ENCODE measurements at regions not wholly inside any gene's neighbourhood (a gene's known extent, or its start where the extent isn't known, plus 50 kb on each side); places are given as distances from the start of the nearest gene placed in this dataset.
"Not testable (repeated sequence)": the region's sequence is repeated elsewhere in the genome, so short reads cannot be mapped to it uniquely, and the experiment has no call there.

DNA sequence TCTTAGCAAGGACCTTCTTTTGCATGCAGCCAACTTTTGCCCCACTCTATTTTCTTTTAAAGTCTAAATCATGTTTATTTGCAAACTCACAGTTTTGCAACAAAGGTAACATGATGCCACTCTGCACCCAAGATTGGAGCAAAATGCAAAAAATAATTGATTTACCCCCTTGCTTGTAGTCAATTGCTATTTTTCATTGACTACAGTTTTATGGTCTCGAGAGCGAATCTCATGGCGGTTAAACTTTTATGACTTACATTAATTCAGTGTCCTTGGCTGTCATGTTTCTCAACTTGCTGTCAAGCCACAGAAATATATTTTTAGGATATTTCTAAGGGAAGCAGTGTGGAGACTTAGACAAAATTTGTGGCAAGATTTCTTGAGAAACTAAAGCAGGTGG, 110.0 kb upstream of the JCAD start:
- no peak for DNase-seq

DNA sequence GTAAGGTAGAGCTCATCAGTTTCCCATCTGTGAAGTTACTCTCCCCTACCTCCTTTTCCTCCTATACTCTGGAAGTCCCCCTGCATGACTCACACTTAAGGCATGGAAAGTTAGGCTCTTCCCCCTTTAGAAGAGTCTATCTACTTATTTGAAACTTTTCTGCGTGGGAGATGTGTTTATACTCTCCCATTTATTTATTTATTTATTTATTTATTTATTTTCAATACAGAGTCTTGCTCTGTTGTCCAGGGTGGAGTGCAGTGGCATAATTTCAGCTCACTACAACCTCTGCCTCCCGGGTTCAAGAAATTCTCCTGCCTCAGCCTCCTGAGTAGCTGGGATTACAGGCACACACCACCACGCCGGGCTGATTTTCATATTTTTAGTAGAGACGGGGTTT, 107.5 kb upstream of the JCAD start:
- DNase-seq, result no peak

DNA sequence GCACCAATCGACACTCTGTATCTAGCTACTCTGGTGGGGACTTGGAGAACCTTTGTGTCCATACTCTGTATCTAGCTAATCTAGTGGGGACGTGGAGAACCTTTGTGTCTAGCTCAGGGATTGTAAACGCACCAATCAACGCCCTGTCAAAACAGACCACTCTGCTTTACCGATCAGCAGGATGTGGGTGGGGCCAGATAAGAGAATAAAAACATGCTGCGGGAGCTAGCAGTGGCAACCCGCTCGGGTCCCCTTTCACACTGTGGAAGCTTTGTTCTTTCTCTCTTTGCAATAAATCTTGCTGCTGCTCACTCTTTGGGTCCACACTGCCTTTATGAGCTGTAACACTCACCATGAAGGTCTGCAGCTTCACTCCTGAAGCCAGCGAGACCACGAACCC, 104.0 kb upstream of the JCAD start:
- not testable (repeated sequence) for DNase-seq

DNA sequence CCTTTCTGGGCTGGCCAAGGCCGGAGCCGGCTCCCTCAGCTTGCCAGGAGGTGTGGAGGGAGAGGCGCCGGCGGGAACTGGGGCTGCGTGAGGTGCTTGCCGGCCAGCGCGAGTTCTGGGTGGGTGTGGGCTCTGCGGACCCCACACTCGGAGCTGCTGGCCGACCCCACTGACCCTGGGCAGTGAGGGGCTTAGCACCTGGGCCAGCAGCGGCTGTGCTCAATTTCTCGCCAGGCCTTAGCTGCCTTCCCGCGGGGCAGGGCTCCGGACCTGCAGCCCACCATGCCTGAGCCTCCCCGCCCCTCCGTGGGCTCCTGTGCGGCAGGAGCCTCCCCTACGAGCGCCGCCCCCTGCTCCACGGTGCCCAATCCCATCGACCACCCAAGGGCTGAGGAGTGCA, 103.4 kb upstream of the JCAD start:
- DNase-seq, result not testable (repeated sequence)

DNA sequence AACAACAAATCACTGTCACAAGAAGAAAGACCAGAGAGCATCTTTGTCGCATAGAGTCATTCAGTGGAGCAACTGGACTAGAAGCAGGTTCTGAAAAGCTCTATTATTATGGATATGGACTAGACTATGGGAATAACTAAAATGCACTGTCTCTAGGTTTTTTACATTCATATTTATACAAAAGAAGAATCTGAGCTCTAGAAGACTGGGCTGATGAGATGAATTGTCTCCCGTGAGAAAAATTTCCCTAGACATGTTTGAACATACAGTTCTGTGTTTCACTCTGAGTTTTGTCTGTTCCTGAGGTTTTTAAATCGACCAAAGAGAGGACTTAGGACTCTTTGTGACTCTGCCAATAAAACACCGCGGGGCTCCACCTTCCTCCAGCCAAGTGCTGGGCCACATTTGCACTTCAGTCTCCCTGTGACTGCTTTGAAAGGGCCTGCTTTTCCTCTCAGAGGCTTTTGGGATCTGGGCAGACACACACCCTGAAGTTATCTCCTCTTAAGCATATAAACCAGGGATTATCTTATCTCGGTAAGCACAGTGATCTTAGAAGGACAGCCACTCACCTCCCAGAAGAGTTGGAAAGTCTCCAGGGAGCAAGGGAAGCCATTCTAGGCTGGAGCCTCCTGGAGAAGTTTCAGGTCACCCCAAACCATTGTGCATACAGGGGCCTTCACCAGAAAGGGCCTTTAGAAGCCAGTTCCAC, 101.0 kb upstream of the JCAD start:
- no peak for DNase-seq

DNA sequence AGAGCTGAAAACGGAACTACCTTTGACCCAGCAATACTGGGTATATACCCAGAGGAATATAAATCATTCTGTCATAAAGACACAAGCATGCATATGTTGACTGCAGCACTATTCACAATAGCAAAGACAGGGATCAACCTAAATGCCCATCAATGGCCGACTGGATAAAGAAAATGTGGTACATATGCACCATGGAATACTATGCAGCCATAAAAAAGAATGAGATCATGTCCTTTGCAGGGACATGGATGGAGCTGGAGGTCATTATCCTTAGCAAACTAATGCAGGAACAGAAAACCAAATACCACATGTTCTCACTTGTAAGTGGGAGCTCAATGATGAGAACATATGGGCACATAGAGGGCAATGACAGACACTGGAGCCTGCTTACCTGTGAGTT, 100.2 kb upstream of the JCAD start:
- DNase-seq, result not testable (repeated sequence)

DNA sequence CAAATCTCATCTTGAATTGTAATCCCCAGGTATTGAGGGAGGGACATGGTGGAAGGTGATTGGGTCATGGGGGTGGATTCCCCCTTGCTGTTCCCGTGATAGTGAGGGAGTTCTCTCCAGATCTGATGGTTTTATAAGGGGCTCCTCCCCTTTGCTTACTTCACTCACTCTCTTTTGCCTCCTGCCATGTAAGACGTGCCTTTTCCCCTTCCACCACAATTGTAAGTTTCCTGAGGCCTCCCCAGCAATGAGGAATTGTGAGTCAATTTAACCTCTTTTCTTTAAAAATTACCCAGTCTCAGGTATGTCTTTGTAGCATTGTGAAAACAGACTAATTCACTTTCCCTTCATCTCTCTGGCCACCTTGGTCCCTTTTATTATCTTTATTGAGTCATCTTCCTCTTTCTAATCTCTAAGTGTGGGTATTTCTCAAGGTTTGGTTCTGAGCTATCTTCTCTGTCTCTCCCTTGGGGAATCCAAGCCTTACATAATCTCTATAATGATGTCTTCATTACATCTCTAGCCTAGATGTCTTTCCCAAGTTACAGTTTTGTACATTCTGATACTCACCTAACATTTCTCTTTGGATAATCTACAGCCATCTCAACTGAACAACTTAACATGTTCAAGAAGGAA, 99.1 kb upstream of the JCAD start:
- no peak for DNase-seq

DNA sequence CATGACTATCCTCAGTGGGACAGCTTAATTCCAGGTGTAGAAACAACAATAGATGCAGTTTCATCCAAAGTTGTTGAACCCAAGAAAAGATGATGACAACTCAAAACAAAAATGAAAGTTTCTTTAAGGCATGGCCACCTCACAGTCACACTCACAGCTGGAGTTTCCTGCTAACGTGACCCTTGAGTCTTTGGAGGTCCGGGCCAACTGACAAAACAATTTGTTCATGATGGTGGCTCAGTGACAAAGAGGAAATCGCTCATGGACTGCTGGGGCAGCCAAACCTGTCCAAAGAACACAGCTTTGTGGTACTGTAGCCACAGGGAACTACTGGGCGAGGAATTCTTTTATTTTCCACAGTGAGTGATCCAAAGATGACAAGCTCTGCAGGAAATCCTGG, 96.0 kb upstream of the JCAD start:
- peak in 1 of 2 experiments; percentile 1 for DNase-seq

DNA sequence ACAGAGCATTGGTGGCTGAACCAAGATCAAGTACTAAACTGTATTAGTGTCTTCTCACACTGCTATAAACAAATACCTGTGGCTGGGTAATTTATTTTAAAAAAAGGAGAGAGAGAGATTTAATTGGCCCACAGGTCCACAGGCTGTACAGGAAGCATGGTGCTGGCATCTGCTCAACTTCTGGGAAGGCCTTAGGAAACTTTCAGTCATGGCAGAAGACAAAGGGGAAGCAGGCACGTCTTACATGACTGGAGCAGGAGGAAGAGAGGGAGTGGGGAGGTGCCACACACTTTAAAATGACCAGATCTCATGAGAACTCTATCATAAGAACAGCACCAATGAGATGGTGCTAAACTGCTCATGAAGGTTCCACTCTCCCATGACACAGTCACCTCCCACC, 95.2 kb upstream of the JCAD start:
- no peak for DNase-seq

DNA sequence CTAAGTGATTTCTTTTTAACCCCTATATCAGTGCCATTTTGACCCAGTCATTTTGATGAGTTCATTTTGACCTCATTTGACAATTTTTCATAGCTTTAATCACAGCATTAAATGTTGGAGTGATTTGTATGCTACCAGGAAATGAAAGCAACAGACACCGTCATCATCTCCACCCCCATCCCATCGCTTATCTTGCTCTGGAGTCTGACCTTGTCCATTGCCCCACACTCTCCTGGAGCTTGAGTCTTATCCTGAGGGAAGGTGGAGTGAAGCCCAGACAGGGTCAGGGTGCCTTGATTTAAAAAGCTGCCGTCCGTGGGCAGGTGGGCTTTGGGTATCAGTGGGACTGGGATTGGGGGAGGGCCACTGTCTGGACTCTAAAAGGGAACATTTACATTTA, 94.7 kb upstream of the JCAD start:
- DNase-seq, result no peak

DNA sequence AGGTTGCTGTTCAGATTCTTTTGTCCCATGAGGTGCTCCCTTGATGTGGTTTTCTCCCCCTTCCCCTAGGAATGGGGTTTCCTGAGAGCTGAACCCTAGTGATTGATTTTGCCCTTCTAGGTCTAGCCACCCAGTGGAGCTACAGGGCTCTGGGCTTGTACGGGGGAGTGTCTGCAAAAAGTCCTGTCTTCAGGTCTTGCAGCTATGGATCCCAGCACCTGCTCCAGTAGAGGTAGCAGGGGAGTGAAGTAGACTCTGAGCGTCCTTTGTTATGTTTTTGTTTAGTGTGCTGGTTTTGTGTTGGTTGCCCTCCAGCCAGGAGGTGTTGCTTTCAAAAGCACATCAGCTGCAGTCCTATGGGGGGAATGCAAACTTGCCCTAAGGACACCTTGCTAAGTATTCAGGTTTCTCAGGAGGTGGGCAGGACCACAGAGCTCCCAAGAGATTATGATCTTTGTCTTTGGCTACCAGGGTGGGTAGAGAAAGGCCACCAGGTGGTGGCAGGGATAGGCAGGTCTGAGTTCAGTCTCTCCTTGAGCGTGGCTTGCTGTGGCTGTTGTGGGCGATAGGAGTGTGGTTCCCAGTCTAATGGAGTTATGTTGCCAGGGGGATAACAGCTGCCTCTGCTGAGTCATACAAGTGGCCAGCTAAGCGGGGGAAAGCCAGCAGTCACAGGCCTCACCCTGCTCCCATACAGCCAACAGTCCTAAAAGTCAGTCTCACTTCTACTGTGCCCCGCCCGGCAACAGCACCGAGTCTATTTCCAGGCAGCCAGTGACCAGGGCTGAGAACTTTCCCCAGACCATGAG, 92.4 kb upstream of the JCAD start:
- no peak for DNase-seq

DNA sequence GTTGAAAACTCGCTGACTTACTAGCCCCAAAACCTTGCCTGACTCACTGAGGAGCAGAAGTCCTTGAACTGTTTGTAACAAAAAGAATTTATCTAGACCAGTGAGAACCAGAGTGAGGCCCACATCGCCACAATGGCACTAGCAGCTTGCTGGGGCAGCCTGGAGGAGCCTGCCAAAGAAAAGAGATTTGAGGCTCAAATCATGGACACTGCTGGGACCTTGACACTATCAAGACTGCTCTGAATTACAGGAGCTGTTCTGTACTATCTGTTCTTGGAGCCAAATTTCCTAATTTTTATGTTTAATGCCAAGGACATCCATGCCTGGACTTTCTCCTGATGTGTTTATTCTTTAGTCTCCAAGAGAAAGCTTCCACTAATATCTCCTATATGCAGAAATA, 82.0 kb upstream of the JCAD start:
- no peak for DNase-seq

DNA sequence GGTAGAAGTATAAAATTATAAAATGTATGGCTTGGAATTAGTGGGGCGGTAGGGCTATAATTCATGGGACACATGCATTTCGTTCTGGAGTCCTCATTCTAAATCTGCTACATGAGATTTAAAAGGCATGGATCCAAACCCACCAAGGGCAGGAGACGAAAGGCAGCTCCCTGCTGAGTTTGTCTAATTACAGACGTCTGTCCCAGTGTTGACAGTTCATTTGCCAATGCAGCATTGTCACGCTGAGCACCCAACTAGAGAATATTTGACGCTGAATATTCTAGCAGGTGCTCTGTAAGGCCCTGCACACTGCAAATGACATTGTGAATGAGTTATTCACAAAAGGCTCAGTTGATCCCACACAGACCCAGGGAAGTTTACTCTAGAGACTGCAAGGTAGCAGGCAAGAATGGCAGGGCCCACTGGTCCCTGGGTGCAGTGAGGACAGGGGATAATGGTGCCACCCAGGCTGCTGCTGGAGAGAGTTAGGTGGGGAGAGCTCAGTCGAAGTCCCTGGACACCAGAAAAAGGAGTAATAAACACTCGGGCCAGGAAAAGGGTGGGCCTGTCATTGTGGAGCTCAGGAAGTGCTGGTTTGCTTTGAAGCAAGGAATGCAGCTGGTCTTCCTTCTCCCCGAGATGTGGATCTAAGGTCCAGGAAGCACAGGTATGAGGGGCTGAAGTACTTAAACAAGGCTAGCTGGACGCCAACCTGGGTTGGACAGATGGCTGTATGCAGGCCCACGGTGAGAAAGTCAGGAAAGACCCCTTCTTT, 75.0 kb upstream of the JCAD start:
- peak; percentile 58 to 90 for DNase-seq

DNA sequence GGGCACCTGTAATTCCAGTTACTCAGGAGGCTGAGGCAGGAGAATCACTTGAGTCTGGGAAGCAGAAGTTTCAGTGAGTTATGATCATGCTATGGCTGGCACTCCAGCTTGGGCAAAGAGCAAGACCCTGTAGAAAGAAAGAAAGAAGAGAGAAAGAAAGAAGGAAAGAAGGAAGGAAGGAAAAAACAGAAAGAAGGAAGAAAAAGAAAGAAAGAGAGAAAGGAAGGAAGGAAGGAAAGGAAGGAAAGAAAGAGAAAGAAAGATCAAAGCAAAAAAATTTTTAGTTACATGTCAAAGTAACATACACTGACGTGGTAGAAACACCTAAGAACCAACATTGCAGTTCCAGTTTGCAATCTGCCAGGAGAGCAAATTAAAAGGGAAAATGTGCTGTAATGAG, 73.8 kb upstream of the JCAD start:
- DNase-seq, result no peak

DNA sequence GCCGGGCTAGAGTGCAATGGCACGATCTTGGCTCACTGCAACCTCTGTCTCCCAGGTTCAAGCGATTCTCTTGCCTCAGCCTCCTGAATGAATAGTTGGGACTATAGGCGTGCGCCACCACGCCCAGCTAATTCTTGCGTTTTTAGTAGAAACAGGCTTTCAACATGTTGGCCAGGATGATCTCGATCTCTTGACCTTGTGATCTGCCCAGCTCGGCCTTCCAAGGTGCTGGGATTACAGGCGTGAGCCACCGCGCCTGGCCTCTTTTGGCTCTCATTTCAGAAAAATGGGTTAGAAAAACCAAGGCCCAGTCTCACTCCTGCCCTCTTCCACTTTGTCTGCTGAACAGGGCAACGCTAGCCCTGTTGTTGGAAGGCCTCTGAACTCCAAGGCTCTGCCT, 72.0 kb upstream of the JCAD start:
- not testable (repeated sequence) for DNase-seq

DNA sequence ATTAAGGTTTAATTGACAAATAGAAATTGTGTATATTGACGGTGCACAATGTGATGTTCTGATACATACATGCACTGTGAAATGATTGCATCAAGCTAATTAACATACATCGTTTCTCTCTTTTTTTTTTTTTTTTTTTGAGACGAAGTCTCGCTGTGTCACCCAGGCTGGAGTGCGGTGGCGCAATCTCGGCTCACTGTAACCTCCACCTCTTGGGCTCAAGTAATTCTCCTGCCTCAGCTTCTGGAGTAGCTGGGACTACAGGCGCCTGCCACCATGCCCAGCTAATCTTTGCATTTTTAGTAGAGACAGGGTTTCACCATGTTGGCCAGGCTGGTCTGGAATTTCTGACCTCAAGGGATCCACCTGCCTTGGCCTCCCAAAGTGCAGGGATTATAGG, 69.9 kb upstream of the JCAD start:
- DNase-seq, result not testable (repeated sequence)

DNA sequence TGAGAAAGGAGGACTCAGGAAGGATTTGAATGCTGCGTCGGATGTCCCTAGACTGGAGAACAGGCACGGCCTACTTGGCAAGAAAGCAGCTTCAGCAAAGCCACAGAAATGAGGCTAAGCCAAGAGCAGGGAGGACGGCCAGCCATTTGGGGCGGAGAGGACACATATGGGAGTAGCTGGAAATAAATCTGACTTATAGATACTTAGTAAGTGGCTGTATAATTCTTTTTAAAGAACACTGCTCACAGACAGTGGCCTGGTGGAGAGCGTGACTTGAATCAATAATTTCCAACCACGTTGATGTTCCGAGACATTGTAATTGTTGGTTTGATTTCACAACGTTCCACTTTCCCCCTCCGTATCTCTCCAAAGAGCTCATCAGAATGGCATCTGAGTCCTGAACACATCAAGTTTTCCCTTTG, 67.7 kb upstream of the JCAD start:
- DNase-seq, result no peak

DNA sequence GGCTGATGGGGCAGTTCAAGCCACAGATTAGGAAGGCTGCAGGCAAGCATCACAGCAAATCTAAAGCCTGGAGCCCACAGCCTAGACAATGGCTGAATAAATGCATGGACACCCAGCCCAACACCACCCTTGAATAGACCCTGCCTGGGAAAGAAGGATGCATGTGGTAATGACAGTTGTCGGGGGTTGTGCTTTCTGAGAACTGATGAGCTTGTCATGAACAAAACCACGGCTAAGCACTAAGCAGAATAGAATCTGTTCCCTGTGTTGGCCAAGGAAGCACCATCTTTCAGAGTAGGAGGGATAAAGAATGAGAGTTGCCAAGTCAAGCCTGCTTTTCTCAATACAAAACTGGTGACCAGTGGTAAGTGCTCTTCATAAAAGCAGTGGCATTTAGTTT, 66.1 kb upstream of the JCAD start:
- DNase-seq, result no peak

DNA sequence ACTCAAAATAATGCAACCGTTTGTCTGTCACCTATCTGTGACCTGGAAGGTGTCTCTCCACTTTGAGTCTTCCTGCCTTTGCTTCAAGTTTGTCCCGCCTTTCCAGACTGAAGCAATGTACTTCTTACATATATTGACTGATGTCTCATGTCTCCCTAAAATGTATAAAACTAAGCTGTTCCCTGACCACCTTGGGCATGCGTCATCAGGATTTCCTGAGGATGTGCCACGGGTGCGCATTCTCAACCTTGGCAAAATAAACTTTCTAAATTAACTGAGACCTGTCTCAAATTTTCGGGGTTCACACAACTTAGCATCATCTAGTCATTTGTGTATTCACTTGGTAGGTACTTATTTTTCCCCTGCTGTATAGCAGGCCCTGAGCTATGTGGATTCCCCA, 65.3 kb upstream of the JCAD start:
- DNase-seq, result no peak

DNA sequence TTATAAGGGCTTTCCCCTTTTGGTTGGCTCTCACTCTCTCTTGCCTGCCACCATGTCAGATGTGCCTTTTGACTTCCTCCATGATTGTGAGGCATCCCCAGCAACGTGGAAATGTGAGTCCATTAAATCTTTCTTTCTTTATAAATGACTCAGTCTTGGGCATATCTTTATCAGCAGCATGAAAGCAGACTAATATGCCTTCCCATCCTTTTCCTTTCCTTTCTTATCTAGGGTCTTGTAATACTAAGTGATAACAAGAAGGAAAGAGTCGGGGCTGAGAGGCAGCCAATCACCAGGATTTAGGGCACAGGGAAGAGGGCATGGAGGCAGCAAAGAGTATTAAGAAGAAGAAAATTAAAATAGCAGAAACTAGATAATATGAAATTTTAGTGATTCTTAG, 62.0 kb upstream of the JCAD start:
- no peak for DNase-seq

DNA sequence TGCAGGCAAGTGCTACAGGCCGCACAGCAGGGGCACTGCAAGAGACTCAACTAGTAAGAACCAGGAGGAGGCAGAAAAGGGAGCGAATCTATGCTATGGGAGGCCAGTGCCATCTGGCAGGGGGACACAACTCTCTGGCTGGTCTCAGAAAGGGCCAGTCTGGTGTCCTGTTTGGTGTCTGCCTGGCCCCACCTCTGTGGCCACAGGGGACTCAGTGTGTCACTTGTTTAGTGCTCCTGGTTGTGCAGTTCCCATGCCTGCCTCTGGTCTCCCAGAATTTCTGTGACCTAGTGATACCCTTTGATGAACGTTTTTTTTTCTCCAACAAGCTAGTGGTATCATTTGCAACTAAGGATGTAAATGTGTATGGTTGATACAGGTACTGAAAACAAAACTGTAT, 59.2 kb upstream of the JCAD start:
- no peak for DNase-seq

DNA sequence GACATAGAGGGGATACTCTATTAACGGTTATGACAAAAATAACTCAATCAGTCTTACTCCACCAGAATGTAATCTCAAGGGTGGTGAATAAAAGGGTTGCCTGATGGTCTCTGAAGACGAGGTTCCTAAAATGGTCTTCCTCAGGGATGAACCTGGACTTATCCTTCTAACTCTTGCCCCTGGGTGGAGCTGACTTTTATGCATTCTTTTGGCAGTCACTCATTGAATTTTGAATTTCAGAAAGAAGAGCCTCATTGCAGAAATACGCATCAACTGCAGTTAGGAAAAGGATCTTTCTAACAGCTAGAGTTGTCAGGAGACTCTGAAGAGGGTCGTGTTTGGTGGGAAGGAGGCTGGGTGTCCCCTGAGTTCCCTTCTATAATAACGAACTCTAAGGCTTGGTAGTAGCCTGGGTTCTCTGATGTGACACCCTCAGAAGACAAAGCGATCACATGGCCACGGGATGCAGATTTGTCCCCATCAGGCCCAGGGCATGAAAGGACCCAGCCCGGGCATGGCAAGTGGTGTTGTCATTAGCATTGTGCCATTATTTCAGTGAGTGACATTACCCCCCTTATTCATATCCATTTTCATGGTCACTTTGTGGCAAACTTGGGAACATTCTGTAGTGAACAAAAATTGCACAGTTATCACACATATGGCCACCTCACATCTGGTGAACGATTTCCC, 58.6 kb upstream of the JCAD start:
- DNase-seq, result no peak

DNA sequence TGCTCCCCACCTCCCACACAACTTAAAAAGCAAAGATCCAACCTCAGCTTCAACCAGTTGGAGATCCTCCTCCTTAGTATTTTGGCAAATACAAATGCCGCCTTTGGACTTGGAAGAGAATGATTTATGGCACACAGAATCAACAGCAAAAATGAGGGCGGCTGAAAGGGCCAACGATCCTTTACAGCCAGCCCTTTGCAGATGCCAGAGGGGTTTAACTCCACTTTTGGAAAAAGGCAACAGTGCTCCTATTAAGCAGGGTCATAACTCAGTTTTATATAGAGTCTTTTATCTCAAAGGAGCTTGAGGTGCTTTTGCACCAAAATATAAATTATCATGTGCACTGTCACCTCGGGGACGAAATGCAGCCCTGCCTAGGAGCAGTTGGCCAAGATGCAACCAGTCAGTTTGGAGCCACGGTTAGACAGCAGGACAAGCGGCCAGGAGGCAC, 56.7 kb upstream of the JCAD start:
- no peak for DNase-seq

Measured in NCI-H2081 (cell line).